ENCODE measurements at regions not wholly inside any gene's neighbourhood (a gene's known extent, or its start where the extent isn't known, plus 50 kb on each side); places are given as distances from the start of the nearest gene placed in this dataset.

- TF ChIP-seq POLR2AphosphoS5 (IDR thresholded peaks at IDR 0.05): no peak
- no peak for TF ChIP-seq CTCF (IDR thresholded peaks at IDR 0.05)
- no peak for TF ChIP-seq POLR2A (IDR thresholded peaks at IDR 0.05)
Measured at GRCh38 chr4:56211202-56211601, 176.1 kb downstream of the AASDH start.
